ENCODE measurements at regions not wholly inside any gene's neighbourhood (a gene's known extent, or its start where the extent isn't known, plus 50 kb on each side); places are given as distances from the start of the nearest gene placed in this dataset.

GRCh38 chr14:36408388-36408787 lies 88.0 kb upstream of the MBIP start:
- no peak for DNase-seq

- no peak for DNase-seq
Measured at GRCh38 chr14:36405589-36406274, 85.3 kb upstream of the MBIP start.

DNA sequence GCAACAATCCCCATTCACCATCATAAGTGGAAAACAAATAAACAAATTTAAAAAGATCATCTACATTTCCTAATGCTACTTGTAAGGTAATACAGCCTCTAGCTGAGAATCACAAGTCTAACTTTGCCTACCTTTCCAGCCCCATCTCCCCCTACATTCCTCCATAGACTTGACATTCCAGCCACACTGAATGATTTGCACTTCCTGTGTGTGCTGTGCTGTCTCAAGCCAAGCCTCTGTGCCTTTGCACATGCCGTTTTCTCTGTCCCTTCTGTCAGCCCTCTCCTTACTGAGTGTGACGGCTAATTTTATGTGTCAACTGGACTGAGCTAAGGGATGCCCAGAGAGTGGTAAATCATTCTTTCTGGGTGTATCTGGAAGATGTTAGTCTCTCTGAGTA lies 82.4 kb upstream of the MBIP start:
- no peak for DNase-seq

DNA sequence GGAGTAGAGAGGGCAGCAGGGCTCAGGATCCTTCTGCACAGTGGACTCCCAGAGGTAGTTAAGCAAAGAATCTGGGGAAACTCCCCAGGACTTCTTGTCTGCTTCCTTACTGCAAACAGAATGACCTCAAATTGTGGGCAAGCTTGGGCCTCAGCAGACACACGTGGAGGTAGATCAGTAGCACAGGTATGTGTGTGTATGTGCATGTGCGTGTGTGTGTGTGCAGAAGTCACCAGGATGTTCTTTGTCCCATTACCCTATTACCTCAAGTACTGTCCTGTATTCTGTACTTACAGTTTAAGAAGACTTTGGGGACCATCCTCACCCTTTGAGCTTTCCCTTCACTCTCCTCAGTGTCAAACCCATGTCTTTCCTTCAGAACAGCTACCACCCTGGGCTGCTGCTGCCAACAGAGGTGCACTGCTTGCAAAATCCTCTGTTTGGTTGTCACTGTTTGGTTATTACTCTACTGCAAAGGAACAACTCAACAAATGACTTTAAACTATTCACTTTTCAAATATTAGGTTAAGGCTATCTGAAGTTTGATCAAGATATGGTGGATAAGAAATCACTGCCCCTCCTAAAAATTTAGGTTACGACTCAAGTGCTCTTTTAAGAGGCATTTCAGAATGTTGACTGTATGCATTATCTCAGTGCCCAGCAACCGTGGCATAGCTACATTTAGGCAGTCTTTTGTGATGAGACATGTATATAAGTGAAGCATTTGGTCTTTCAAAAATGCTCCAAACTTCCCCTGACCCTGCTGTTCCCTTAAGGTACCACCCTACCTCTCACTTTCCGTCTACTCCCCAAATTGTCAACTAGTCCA lies 78.2 kb upstream of the MBIP start:
- no peak for DNase-seq

DNA sequence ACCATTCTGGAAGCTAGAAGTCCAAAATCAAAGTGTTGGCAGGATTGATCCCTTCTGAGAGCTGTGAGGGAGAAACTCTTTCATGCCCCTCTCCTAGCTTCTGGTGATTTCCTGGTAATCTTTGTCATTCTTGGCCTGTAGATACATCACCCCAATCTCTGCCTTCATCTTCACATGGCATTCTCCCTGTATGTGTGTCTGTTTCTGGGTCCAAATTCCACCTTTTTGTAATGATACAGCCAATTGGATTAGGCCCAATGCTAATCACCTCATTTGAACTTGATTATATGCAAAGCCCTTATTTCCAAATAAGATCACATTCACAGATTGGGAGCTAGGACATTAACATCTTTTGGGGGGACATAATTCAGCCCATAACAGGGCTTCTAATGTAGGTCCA lies 76.9 kb upstream of the MBIP start:
- no peak for DNase-seq

GRCh38 chr14:36396798-36397197 lies 76.4 kb upstream of the MBIP start:
- no peak for DNase-seq

DNA sequence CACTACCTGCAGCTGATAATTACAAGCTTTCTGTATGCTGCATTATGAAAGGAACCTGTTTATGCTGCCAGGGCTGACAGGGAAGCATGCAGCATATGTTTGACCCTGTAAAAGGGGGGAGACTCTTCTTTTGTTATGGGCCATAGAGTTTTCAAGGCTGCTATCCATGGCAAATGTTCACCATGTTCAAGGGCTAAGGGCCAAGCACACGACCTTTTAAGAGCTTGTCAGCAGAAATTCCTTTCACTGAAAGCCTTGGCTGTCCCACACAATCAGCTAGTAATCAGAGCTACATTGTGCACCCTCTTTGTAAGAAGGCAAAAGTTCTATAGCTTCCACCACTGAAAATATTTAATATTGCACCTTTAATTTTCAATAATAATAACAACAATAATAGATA lies 74.2 kb upstream of the MBIP start:
- peak; percentile 23 for DNase-seq

- DNase-seq, result no peak
Measured at GRCh38 chr14:36390718-36391117, 70.3 kb upstream of the MBIP start.

DNA sequence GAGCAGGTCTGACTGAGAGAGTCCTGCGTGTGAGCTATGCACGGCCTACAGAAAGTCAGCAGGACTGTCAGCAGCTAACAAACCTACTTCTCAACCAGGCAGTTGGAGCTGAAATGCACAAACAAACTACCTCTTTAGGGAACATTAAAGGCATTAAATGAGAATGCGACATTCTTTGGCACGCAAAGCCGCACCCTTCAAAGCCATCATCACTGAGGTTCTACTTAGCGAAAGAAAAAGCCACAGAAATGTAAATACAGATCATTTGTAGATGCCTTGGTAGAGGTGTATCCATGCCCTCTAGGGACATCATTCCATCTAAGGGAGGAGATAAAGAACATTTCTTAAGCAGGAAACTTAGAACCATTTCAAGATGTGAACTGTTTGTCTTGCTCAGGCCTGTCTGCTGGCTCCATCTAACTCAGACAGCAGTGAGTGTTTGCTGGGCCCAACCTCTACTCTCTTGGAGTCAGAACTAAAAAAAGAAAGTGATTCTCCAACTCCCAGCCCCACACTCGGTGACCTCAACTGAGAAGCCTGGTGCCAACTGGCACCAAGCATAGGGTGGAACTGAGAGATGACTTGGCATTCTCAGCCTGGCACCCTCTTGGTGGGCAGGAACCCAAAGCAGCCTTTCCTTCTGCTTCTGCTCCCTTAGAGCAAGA lies 63.5 kb upstream of the MBIP start:
- no peak for DNase-seq

- DNase-seq, result peak; percentile 25
Measured at GRCh38 chr14:36373982-36374673, 53.7 kb upstream of the MBIP start.

Data from NCI-H2227 treated with DMSO at 0.1 percent for 48 hours (cell line).